ENCODE measurements at regions not wholly inside any gene's neighbourhood (a gene's known extent, or its start where the extent isn't known, plus 50 kb on each side); places are given as distances from the start of the nearest gene placed in this dataset.
"Not testable (repeated sequence)": the region's sequence is repeated elsewhere in the genome, so short reads cannot be mapped to it uniquely, and the experiment has no call there.

DNA sequence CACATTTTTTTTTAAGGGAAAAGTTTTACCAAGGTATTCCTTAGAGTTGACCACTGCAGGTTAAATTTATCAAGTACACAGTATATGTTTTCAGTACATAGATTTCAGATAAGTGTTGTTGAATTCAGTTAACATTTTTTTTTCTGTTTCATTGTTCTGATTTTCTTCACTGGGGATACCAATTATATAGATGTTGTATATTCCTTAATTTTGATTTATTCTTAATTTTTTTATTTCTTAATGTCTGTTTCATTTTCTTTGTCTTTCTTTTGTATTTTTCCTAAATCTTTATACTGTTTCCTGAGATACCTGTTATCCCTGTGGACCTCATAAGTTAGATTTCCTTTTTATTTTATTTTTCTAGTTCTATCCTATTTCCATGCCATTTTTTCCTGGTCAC lies 234.8 kb downstream of the TTC6 start:
- H3K36me3 ChIP-seq (ENCODE audit: control insufficient read depth, insufficient read depth, low read length): no peaks in the 10 kb centered on the region
- no TSS peak for BruUV-seq (replicated peaks)
- intact Hi-C loops (cut with micrococcal nuclease; ENCODE audit: unreplicated experiment) (no loop called here), in situ Hi-C loops (cut with HindIII; ENCODE audit: low pct_unique_long_range_greater_than_20kb, low sequenced_read_pairs) (no loop called here)
- POLR2A ChIA-PET: no interaction called here
- H3K4me1 ChIP-seq (ENCODE audit: control insufficient read depth, insufficient read depth, low read length): no peaks in the 10 kb centered on the region
- H3K9me3 ChIP-seq (ENCODE audit: control insufficient read depth, insufficient read depth, low read depth, low read length): no peaks in the 10 kb centered on the region
- H3K27ac ChIP-seq (ENCODE audit: low read length): no peak overlapping the region
- no peak overlapping the region for H3K4me3 ChIP-seq (ENCODE audit: low read depth in 2 of 2, low read length in 2 of 2)
- ATAC-seq (no peak), DNase-seq (ENCODE audit: low read depth, low spot score) (no peak)
- CTCF ChIA-PET: no interaction called here
- no peaks in the 10 kb centered on the region for H3K27me3 ChIP-seq (ENCODE audit: control insufficient read depth, insufficient read depth, low read length)
- TF ChIP-seq, protein P1, sequence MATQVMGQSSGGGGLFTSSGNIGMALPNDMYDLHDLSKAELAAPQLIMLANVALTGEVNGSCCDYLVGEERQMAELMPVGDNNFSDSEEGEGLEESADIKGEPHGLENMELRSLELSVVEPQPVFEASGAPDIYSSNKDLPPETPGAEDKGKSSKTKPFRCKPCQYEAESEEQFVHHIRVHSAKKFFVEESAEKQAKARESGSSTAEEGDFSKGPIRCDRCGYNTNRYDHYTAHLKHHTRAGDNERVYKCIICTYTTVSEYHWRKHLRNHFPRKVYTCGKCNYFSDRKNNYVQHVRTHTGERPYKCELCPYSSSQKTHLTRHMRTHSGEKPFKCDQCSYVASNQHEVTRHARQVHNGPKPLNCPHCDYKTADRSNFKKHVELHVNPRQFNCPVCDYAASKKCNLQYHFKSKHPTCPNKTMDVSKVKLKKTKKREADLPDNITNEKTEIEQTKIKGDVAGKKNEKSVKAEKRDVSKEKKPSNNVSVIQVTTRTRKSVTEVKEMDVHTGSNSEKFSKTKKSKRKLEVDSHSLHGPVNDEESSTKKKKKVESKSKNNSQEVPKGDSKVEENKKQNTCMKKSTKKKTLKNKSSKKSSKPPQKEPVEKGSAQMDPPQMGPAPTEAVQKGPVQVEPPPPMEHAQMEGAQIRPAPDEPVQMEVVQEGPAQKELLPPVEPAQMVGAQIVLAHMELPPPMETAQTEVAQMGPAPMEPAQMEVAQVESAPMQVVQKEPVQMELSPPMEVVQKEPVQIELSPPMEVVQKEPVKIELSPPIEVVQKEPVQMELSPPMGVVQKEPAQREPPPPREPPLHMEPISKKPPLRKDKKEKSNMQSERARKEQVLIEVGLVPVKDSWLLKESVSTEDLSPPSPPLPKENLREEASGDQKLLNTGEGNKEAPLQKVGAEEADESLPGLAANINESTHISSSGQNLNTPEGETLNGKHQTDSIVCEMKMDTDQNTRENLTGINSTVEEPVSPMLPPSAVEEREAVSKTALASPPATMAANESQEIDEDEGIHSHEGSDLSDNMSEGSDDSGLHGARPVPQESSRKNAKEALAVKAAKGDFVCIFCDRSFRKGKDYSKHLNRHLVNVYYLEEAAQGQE (IDR thresholded peaks at IDR 0.05; ENCODE audit: insufficient read depth in 1 of 2, low read depth in 2 of 2, low read length in 1 of 2): no peak
- TF ChIP-seq, protein P2, sequence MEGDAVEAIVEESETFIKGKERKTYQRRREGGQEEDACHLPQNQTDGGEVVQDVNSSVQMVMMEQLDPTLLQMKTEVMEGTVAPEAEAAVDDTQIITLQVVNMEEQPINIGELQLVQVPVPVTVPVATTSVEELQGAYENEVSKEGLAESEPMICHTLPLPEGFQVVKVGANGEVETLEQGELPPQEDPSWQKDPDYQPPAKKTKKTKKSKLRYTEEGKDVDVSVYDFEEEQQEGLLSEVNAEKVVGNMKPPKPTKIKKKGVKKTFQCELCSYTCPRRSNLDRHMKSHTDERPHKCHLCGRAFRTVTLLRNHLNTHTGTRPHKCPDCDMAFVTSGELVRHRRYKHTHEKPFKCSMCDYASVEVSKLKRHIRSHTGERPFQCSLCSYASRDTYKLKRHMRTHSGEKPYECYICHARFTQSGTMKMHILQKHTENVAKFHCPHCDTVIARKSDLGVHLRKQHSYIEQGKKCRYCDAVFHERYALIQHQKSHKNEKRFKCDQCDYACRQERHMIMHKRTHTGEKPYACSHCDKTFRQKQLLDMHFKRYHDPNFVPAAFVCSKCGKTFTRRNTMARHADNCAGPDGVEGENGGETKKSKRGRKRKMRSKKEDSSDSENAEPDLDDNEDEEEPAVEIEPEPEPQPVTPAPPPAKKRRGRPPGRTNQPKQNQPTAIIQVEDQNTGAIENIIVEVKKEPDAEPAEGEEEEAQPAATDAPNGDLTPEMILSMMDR (IDR thresholded peaks at IDR 0.05): no peak
- TF ChIP-seq POLR2AphosphoS5 (IDR thresholded peaks at IDR 0.05; ENCODE audit: low read depth, low read length) (no peak), TCF7L2 (IDR thresholded peaks at IDR 0.05; ENCODE audit: low read depth, low read length) (no peak)

DNA sequence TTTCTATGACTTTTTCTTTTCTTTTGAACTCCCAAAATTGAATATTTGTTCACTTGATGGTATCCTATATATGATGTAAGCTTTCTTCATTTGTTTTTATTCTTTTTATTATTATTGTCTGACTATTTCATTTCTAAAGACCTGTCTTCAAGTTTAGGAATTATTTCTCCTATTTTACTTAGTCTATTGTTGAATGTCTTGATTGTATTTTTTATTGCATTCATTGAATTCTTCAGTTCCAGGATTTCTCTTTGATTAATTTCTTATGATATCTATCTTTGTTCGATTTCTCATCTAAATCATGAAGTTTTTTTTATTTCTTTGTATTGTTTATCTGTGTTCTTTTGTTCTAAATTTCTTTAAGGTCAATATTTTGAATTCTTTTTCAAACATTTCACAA lies 238.8 kb downstream of the TTC6 start:
- no peaks in the 10 kb centered on the region for H3K27me3 ChIP-seq (ENCODE audit: control insufficient read depth, insufficient read depth, low read length)
- no TSS peak for BruUV-seq (replicated peaks)
- no peak for DNase-seq (ENCODE audit: low read depth, low spot score)
- ChIA-PET POLR2A (no interaction called here), CTCF (no interaction called here)
- no peak overlapping the region for H3K4me3 ChIP-seq (ENCODE audit: low read depth in 2 of 2, low read length in 2 of 2)
- TF ChIP-seq TCF7L2 (IDR thresholded peaks at IDR 0.05; ENCODE audit: low read depth, low read length) (no peak), SIN3A (IDR thresholded peaks at IDR 0.05; ENCODE audit: borderline replicate concordance, insufficient read depth, low read depth, low read length) (no peak), POLR2AphosphoS5 (IDR thresholded peaks at IDR 0.05; ENCODE audit: low read depth, low read length) (no peak)
- TF ChIP-seq, protein P1 (IDR thresholded peaks at IDR 0.05; ENCODE audit: insufficient read depth in 1 of 2, low read depth in 2 of 2, low read length in 1 of 2): no peak
- TF ChIP-seq, protein P2 (IDR thresholded peaks at IDR 0.05): no peak
- H3K9me3 ChIP-seq (ENCODE audit: control insufficient read depth, insufficient read depth, low read depth, low read length): no peaks in the 10 kb centered on the region
- no peaks in the 10 kb centered on the region for H3K4me1 ChIP-seq (ENCODE audit: control insufficient read depth, insufficient read depth, low read length)
- no peak overlapping the region for H3K27ac ChIP-seq (ENCODE audit: low read length)
- intact Hi-C loops (cut with micrococcal nuclease; ENCODE audit: unreplicated experiment): no loop called here
- ATAC-seq: no peak
- in situ Hi-C loops (cut with HindIII; ENCODE audit: low pct_unique_long_range_greater_than_20kb, low sequenced_read_pairs): no loop called here
- H3K36me3 ChIP-seq (ENCODE audit: control insufficient read depth, insufficient read depth, low read length): no peaks in the 10 kb centered on the region

DNA sequence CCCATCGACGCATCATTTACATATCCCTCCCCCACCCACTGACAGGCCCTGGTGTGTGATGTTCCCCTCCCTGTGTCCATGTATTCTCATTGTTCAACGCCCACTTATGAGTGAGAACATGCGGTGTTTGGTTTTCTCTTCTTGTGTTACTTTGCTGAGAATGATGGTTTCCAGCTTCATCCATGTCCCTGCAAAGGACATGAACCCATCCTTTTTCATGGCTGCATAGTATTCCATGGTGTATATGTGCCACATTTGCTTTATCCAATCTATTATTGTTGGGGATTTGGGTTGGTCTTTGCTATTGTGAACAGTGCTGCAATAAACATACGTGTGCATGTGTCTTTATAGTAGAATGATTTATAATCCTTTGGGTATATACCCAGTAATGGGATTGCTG lies 243.3 kb downstream of the TTC6 start:
- H3K4me3 ChIP-seq (ENCODE audit: low read depth in 2 of 2, low read length in 2 of 2); intact Hi-C loops (cut with micrococcal nuclease; ENCODE audit: unreplicated experiment); H3K36me3 ChIP-seq (ENCODE audit: control insufficient read depth, insufficient read depth, low read length); H3K4me1 ChIP-seq (ENCODE audit: control insufficient read depth, insufficient read depth, low read length); DNase-seq (ENCODE audit: low read depth, low spot score); CTCF ChIA-PET; H3K27ac ChIP-seq (ENCODE audit: low read length); POLR2A ChIA-PET; ATAC-seq; H3K27me3 ChIP-seq (ENCODE audit: control insufficient read depth, insufficient read depth, low read length); BruUV-seq (replicated peaks); H3K9me3 ChIP-seq (ENCODE audit: control insufficient read depth, insufficient read depth, low read depth, low read length); in situ Hi-C loops (cut with HindIII; ENCODE audit: low pct_unique_long_range_greater_than_20kb, low sequenced_read_pairs): not testable (repeated sequence)

DNA sequence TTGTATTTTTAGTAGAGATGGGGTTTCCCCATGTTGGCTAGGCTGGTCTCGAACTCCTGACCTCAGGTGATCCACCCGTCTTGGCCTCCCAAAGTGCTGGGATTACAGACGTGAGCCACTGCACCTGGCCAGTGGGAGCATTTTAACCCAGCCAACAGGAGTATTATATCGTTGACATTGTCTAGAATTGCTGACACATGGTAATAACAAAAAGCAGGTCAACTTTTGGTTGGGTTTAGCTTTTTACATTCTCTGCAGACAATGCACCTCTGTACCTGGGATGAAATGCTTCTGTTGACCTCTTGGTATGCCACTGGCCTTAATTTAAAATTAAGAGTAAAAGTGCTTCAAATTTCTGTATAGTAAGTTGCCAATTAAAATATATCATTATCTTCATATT lies 245.6 kb downstream of the TTC6 start:
- H3K27ac ChIP-seq (ENCODE audit: low read length); H3K36me3 ChIP-seq (ENCODE audit: control insufficient read depth, insufficient read depth, low read length); CTCF ChIA-PET; DNase-seq (ENCODE audit: low read depth, low spot score); H3K4me3 ChIP-seq (ENCODE audit: low read depth in 2 of 2, low read length in 2 of 2); intact Hi-C loops (cut with micrococcal nuclease; ENCODE audit: unreplicated experiment); H3K27me3 ChIP-seq (ENCODE audit: control insufficient read depth, insufficient read depth, low read length); H3K4me1 ChIP-seq (ENCODE audit: control insufficient read depth, insufficient read depth, low read length); BruUV-seq (replicated peaks); in situ Hi-C loops (cut with HindIII; ENCODE audit: low pct_unique_long_range_greater_than_20kb, low sequenced_read_pairs); POLR2A ChIA-PET; ATAC-seq; H3K9me3 ChIP-seq (ENCODE audit: control insufficient read depth, insufficient read depth, low read depth, low read length): not testable (repeated sequence)
